ENCODE measurements at regions not wholly inside any gene's neighbourhood (a gene's known extent, or its start where the extent isn't known, plus 50 kb on each side); places are given as distances from the start of the nearest gene placed in this dataset.

GRCh38 chr14:49997991-49998390 is 105.1 kb downstream of the ARF6 start:
- Mint-ChIP-seq H3K36me3 (ENCODE audit: low read depth) (no peaks in the 10 kb centered on the region; the same call in 2 of the 3 replicates), H3K9me3 (no peaks in the 10 kb centered on the region), H3K27me3 (ENCODE audit: insufficient read depth, low read depth, poor library complexity) (peaks cover 15% of the 10 kb centered on the region), H3K4me3 (no peak overlapping the region), H3K4me1 (peaks cover 33% of the 10 kb centered on the region), H3K27ac (no peak overlapping the region)
- H3K4me2 ChIP-seq, result no peak overlapping the region
- H3K27me3 ChIP-seq (ENCODE audit: insufficient read depth), result peaks cover 14% of the 10 kb centered on the region
- H3K4me1 ChIP-seq (ENCODE audit: insufficient read depth), result peaks cover 28% of the 10 kb centered on the region
- no peak for TF ChIP-seq CTCF (conservative IDR thresholded peaks at IDR 0.05; ENCODE audit: low read depth in 2 of 2)
- no peak for TF ChIP-seq REST (IDR thresholded peaks at IDR 0.05; ENCODE audit: unreplicated experiment)
- TF ChIP-seq ZNF331 (CRISPR knock-in tag; IDR thresholded peaks at IDR 0.05; ENCODE audit: low read depth), result no peak
- no peak for TF ChIP-seq ZNF114 (CRISPR knock-in tag; IDR thresholded peaks at IDR 0.05)
- no peak for TF ChIP-seq ZNF462 (CRISPR knock-in tag; IDR thresholded peaks at IDR 0.05)
- no peak for TF ChIP-seq CREB1 (CRISPR knock-in tag; IDR thresholded peaks at IDR 0.05; ENCODE audit: low read depth)
- TF ChIP-seq STAT1 (IDR thresholded peaks at IDR 0.05; ENCODE audit: unreplicated experiment), result no peak
- no peak for TF ChIP-seq JUNB (IDR thresholded peaks at IDR 0.05; ENCODE audit: unreplicated experiment)
- no peak for TF ChIP-seq POLR2AphosphoS5 (IDR thresholded peaks at IDR 0.05; ENCODE audit: low read depth)
- H3F3A ChIP-seq (replicated peaks; ENCODE audit: low read depth), result 0 out of 2 replicates have a peak, but pooled peaks cover 4% of the 10 kb centered on the region
- no peak overlapping the region for H3K4me3 ChIP-seq
- no peak overlapping the region for H2AFZ ChIP-seq
- H3K9me2 ChIP-seq (ENCODE audit: insufficient read depth), result no peaks in the 10 kb centered on the region
- H4K20me1 ChIP-seq (replicated peaks; ENCODE audit: insufficient read depth), result no peaks in the 10 kb centered on the region
- ATAC-seq (no peak), DNase-seq (ENCODE audit: low spot score) (no peak)
- H3K36me3 ChIP-seq (ENCODE audit: insufficient read depth), result no peaks in the 10 kb centered on the region
- H3K79me2 ChIP-seq (replicated peaks; ENCODE audit: insufficient read depth), result no peaks in the 10 kb centered on the region
- no peak overlapping the region for H3K27ac ChIP-seq (ENCODE audit: low read depth)

All from GM23338 (cell line).